IPS-NIHi7 (cell line): ENCODE measurements at regions not wholly inside any gene's neighbourhood (a gene's known extent, or its start where the extent isn't known, plus 50 kb on each side); places are given as distances from the start of the nearest gene placed in this dataset.
"Not testable (repeated sequence)": the region's sequence is repeated elsewhere in the genome, so short reads cannot be mapped to it uniquely, and the experiment has no call there.

Source experiments
- DNase-seq: peaks from one replicate; pipeline ENCODE4 v3.0.0; 2012; ENCODE audit warnings: mixed read lengths; ENCODE audit errors: extremely low spot score

- DNase-seq: no peak
These were observed 404.6 kb downstream of the RPS24 start for GRCh38 chr10:78437998-78438906.

GRCh38 chr10:78438907-78439809 is 405.5 kb downstream of the RPS24 start:
- no peak for DNase-seq

- DNase-seq: no peak
These were observed 407.3 kb downstream of the RPS24 start for GRCh38 chr10:78441010-78441409.

GRCh38 chr10:78441694-78442093 is 408.0 kb downstream of the RPS24 start:
- DNase-seq: no peak

- no peak for DNase-seq
These were observed 409.3 kb downstream of the RPS24 start for GRCh38 chr10:78442836-78443550.

GRCh38 chr10:78443900-78444571 is 410.4 kb downstream of the RPS24 start:
- DNase-seq: no peak

GRCh38 chr10:78444741-78445140 is 411.1 kb downstream of the RPS24 start:
- not testable (repeated sequence) for DNase-seq

- DNase-seq: no peak
These were observed 411.6 kb downstream of the RPS24 start for GRCh38 chr10:78445308-78445707.

- no peak for DNase-seq
These were observed 414.8 kb downstream of the RPS24 start for GRCh38 chr10:78448470-78448869.

- no peak for DNase-seq
These were observed 415.3 kb downstream of the RPS24 start for GRCh38 chr10:78448994-78449418.

- no peak for DNase-seq
These were observed 415.9 kb downstream of the RPS24 start for GRCh38 chr10:78449554-78449953.

- no peak for DNase-seq
These were observed 416.6 kb downstream of the RPS24 start for GRCh38 chr10:78450239-78450638.

GRCh38 chr10:78450807-78451485 is 417.3 kb downstream of the RPS24 start:
- no peak for DNase-seq

GRCh38 chr10:78451592-78451991 is 417.9 kb downstream of the RPS24 start:
- no peak for DNase-seq

GRCh38 chr10:78454123-78454645 is 420.5 kb downstream of the RPS24 start:
- no peak for DNase-seq

GRCh38 chr10:78455236-78455635 is 421.6 kb downstream of the RPS24 start:
- DNase-seq: no peak

GRCh38 chr10:78455811-78456210 is 422.1 kb downstream of the RPS24 start:
- DNase-seq: no peak

GRCh38 chr10:78456649-78457400 is 423.2 kb downstream of the RPS24 start:
- no peak for DNase-seq

GRCh38 chr10:78457804-78458482 is 424.3 kb downstream of the RPS24 start:
- DNase-seq: no peak
